GM21528 (cell line): ENCODE measurements at regions not wholly inside any gene's neighbourhood (a gene's known extent, or its start where the extent isn't known, plus 50 kb on each side); places are given as distances from the start of the nearest gene placed in this dataset.
"Not testable (repeated sequence)": the region's sequence is repeated elsewhere in the genome, so short reads cannot be mapped to it uniquely, and the experiment has no call there.

Experiments
- ATAC-seq: cut with Tn5 transposase; IDR thresholded peaks from one replicate; pipeline ENCODE4 v1.9.1; 2021; ENCODE audit warnings: mild to moderate bottlenecking, moderate library complexity; ENCODE audit not compliant: unreplicated experiment, low FRiP score

GRCh38 chr1:105243969-105244368 lies 1494.3 kb downstream of the AMY1C start:
- no peak for ATAC-seq

DNA sequence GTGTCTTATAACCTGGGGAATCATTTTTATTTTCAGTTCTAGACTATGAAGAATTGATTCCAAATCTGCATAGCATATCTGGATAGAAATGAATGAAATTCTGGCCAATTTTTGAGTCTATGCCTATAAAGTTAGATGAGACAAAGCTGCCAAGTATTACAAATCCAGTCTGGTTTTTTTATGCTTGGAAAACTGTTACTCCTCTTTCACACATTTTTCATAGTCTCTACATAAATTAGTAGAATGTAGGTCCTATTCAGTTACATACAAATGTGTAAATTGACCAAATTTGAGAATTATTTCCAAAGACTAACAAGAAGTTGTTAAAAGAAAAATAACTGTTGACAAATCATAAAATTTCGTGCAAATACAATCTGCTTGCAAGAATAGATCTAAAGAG lies 1505.2 kb downstream of the AMY1C start:
- ATAC-seq: no peak

- no peak for ATAC-seq
Observed at GRCh38 chr1:105260001-105260400, 1510.3 kb downstream of the AMY1C start.

DNA sequence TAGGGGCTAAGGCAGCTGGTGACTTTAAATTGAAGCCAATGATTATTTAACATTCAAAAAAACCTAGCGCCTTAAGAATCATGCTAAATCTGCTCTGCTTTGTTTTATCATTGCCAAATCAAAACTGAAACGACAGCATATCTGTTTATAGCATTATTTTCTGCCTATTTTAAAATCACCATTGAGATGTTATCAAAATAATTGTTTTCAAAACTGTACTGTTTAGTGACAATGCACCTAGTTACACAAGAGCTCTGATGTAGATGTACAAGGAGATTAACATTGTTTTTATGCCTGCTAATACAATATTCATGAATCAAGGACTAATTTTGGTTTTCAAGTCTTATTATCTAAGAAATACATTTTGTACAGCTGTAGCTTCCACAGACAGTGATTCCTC lies 1521.3 kb downstream of the AMY1C start:
- ATAC-seq: no peak

DNA sequence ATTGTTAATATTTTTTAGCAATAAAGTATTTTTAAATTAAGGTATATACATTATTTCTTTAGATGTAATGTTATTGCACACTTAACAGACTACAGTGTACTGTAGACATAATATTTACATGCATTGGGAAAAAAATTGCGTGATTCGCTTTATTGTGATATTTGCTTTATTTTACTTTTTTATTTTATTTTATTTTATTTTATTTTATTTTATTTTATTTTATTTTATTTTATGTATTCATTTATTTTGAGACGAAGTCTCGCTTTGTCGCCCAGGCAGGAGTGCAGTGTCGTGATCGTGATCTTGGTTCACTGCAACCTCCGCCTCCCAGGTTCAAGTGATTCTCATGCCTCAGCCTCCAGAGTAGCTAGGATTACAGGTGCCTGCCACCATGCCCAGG lies 1522.7 kb downstream of the AMY1C start:
- ATAC-seq: not testable (repeated sequence)

- ATAC-seq: no peak
Observed at GRCh38 chr1:105294838-105295237, 1545.1 kb downstream of the AMY1C start.

DNA sequence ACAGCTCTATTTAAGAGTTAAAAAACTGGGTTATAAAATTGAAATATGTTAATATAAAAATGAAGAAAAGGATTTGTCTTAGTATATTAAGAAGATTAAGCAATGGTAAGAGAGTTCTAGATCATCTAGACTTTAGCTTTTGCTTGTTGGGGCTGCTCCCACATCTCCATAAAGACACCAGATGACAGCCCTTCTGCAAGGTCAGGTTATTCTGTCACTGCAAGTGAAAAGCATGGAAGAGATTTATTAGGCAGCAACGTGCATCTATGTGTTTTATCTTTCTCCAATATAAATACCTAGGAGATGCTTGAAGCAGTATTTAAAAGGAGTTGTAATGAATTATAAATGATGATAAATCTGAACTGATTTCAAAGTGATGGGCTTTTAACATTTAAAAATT lies 1560.4 kb downstream of the AMY1C start:
- ATAC-seq: no peak

DNA sequence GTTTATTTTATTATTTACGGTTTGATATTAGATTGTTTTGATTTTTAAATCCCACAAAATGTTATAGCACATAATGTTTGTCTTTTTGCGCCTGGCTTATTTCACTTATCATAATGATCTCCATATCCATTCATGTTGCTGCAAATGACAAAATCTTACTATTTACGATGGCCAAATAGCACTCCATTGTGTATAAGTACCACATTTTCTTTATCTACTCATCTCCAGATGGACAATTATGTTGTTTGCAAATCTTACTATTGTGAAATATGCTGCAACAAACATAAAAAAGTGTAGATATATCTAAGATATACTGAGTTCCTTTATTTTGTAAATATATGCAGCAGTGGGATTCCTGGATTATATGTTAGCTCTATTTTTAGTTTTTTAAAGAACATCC lies 1568.3 kb downstream of the AMY1C start:
- no peak for ATAC-seq

GRCh38 chr1:105326886-105327285 lies 1577.2 kb downstream of the AMY1C start:
- ATAC-seq: no peak

- no peak for ATAC-seq
Observed at GRCh38 chr1:105337420-105337819, 1587.7 kb downstream of the AMY1C start.

DNA sequence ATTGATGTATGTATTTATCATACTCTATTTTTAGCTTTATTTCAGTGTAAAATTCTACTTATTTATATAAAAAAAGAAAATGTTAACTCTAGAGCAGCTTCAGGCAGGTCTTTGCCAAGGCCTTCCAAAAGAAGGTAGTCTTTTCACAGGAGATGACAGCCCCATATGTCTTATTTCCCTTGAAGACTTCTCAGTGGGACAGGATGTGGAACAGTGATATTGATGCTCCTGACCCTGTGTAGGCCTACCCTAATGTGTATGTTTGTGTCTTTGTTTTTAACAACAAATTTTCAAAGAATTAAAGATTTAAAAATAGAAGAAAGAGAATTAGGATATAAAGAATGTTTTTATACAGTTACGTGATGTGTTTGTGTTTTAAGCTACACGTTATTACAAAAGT lies 1593.6 kb downstream of the AMY1C start:
- ATAC-seq: no peak

DNA sequence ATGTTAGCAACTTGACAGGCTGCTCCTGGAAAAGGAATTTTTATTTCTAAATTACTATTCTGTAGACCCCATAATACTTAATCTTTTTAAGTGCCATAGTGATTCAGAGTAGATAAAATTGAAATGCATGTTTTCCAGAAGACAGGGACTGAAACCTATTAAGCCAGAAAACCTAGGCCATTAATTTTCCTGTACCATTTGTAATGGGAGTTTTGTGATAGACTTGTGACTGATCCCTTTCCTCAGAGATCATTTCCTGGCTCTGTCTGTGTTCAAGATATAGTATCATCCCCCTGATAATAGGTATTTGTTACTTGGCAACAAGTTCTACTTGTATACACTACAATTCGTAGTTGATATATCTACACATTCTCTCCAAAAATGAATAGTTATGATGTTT lies 1609.8 kb downstream of the AMY1C start:
- ATAC-seq: no peak

DNA sequence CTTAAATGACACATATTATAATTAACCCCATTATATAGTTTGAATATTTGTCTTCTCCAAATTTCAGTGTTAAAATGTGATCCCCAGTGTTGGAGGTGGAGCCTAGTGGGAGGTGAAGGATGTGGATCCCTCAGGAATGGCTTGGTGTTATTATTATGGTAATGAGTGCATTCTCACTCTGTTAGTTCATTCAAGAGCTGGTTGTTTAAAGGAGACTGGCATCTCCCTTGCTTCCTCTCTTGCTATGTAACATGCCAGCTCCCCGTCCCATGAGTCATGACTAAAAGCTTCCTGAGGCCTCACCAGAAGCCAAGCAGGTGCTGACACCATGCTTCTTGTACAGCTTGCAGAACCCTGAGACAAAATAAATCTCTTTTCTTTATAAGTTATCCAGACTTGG lies 1612.7 kb downstream of the AMY1C start:
- no peak for ATAC-seq

DNA sequence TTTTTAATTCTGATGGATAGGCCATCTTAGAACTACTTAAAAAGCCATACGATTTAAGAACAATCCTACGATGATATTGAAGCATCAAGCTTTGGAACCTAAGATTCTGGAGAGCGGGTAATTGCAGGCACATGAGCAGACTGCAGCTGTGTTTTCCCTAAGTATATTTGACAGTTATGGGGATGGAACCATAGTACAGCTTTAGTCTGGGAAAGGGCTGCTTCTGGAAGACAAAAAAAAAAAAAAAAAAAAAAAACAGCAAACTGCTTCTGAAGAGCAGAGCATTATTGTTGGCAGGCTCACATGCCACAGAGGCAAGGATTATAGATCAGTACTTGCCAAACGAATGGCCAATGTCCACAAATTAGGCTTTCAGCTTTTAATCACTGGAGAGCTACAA lies 1618.7 kb downstream of the AMY1C start:
- no peak for ATAC-seq

DNA sequence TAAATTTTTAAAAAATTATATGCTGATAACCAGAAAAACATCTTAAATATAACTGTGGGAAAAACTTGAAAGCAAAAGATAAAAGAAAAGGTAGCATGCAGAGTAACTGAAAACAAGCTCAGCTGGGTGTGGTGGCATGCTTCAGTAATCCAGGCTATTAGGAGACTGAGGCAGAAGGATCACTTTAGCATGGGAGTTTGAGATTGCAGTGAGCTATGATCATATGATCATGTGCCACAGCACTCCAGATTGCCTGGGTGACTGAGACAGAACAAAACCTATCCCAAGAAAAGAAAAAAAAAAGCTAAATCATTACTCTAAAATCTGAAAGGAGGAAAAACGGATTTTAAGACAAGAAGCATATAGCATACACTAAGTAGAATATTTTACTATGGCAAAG lies 1624.0 kb downstream of the AMY1C start:
- ATAC-seq: no peak

GRCh38 chr1:105386489-105386888 lies 1636.8 kb downstream of the AMY1C start:
- no peak for ATAC-seq

DNA sequence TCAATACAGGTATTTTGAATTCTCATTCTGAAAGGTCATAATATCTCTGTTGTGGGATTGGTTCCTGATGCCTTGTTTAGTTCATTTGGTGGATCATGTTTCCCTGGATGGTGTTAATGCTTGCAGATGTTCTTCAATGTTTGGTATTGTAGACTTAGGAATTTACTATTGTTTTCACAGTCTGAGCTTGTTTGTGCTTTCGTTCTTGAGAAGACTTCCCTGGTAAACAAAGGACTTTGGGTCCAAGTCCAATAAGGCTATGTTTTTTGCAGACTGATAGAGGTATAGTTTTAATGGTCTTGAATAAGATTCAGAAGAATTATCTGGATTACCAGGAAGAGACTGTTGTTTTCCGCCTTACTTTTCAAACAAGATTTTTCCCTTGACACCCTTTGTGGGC lies 1646.3 kb downstream of the AMY1C start:
- ATAC-seq: no peak

DNA sequence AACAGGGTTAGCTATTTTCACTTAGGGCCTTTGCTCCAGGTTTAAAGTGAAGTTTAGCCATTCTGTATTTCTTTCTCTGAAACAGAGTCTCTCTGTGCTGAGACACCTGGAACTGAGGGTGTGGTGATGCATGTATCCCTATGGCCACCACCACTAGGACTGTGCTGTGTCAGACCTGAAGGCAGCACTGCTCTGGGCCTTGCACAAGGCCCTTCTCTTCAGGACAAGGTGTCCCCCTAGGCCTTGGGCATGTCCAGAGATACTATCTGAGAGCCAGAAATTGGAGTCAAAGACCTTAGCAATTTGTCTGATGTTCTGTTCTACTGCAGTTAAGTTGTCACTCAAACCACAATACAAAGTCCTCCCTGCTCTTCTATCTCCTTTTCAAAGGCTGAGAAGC lies 1649.2 kb downstream of the AMY1C start:
- ATAC-seq: no peak

DNA sequence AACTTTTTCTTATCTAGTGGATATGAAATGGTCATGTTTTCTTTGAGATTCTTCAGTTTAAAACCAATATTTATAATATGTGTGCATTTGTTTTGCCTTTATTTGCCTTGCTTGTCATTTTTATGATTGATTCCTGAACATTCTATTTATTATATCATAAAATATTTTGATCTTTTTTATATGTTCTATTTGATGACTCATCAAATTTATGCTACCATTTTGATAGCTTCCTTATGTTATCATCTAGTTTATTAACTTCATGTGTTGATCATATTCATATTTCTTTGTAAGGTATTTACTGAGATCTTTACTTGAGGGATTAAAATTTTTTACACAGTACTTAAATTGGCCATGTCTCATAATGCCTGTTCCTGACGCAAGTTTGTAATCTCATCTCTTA lies 1650.0 kb downstream of the AMY1C start:
- no peak for ATAC-seq

DNA sequence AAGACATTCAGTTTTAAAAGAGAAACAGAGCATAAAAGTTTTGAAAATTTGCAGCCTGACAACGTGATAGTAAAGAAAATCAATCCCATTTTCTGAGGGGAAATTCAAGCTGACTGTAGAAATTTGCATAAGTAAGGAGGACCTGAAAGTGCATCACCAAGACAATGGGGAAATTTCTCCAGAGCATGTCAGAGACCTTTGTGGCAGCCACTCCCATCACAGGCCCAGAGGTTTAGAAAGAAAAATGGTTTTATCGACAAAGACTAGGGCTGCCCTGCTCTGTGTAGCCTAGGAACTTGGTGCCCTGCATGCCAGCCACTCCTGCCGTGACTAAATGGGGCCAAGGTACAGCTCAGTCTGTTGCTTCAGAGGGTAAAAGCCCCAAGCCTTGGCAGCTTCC lies 1640.2 kb upstream of the PRMT6 start:
- no peak for ATAC-seq

GRCh38 chr1:105419030-105419429 lies 1637.4 kb upstream of the PRMT6 start:
- ATAC-seq: no peak

GRCh38 chr1:105427543-105427942 lies 1628.9 kb upstream of the PRMT6 start:
- no peak for ATAC-seq

DNA sequence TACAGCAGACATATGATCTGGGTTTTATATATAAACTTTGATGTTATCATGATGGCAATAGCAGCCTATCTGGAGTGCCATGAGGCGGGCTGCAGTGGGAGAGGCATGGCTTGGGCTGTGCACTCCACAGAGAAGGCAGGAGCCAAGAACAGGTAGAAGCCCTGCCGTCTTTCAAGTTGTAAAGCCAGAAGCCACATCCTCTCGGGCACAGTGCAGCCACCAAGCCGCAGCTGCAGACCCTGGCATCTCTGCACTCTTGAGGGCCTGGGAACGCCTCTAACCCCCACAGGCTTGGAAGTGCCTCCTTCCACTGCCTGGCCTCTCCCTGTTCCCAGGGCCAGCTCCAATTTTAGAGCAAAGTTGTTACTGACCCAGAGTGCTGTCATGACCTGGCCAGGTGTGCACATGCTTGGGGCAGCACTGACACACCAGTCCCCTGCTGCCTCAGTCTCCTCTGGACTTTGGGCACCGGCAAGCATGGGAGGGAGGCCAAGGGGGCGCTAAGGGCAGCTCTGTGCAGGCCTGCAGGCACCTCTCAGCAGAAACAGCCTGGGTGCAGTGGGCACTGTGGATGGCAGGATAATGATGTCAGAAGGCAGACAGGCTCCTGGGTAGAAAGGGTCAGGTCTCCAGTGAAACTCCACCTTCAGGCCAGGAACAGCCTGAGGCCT lies 1619.8 kb upstream of the PRMT6 start:
- ATAC-seq: no peak
